ENCODE measurements at regions not wholly inside any gene's neighbourhood (a gene's known extent, or its start where the extent isn't known, plus 50 kb on each side); places are given as distances from the start of the nearest gene placed in this dataset.

DNA sequence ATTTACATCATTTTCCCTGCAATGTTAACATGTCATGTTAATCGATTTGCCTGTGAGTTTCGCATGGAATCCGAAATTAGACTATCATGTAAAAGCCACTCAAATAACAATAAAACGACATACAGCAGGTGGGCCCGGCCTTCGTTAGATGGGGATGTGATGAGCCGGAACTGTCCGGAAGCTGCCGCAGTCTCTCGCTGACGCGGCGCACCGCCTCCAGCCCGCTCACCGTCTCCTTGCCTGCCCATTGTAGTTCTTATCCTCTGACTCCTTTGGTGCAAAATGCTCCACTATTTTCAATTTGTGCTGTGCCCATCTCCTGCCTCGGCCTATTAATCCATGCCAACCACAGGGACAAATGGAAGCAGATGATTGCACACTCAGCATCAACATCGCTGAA lies 877.5 kb upstream of the TENM3 start:
- H2AFZ ChIP-seq (ENCODE audit: control insufficient read depth, low read depth, low read length), result no peak overlapping the region
- ATAC-seq (no peak), FAIRE-seq (no peak), DNase-seq (ENCODE audit: low read depth, low spot score) (no peak)
- no peaks in the 10 kb centered on the region for H3K4me1 ChIP-seq (ENCODE audit: control insufficient read depth, insufficient read depth, low read length)
- H3K79me2 ChIP-seq (ENCODE audit: control insufficient read depth, insufficient read depth, low read length), result no peaks in the 10 kb centered on the region
- H3K36me3 ChIP-seq (ENCODE audit: control insufficient read depth in 2 of 2, insufficient read depth in 2 of 2, low read length in 1 of 2), result no peaks in the 10 kb centered on the region
- H3K27me3 ChIP-seq (replicated peaks in 1 of 2; ENCODE audit: control insufficient read depth in 2 of 2, insufficient read depth in 2 of 2, low read length in 1 of 2), result no peaks in the 10 kb centered on the region
- no peak for TF ChIP-seq NR2F1 (conservative IDR thresholded peaks at IDR 0.05)
- TF ChIP-seq POU2F2 (IDR thresholded peaks at IDR 0.05; ENCODE audit: borderline replicate concordance, low read depth, low read length), result no peak
- TF ChIP-seq SKIL (IDR thresholded peaks at IDR 0.05; ENCODE audit: low read depth, poor library complexity, severe bottlenecking), result no peak
- no peak for TF ChIP-seq TBL1XR1 (IDR thresholded peaks at IDR 0.05; ENCODE audit: low read depth, low read length)
- no peak for TF ChIP-seq PRDM15 (CRISPR knock-in tag; IDR thresholded peaks at IDR 0.05)
- no peak for TF ChIP-seq TARDBP (IDR thresholded peaks at IDR 0.05; ENCODE audit: borderline replicate concordance)
- 68% methylated on average over 18 of the region's 18 CpGs for WGBS (ENCODE audit: insufficient coverage, insufficient replicate concordance, low lambda C conversion rate, missing lambda C conversion rate)
- no peak overlapping the region for H3K9ac ChIP-seq (ENCODE audit: control insufficient read depth, insufficient read depth, low read length)
- no peak overlapping the region for H3K27ac ChIP-seq (ENCODE audit: control insufficient read depth, insufficient read depth)
- ChIA-PET RAD21 (ENCODE audit: unreplicated experiment) (no interaction called here), POLR2A (no interaction called here), CTCF (no interaction called here), SMC1A (ENCODE audit: uncharacterized antibody, unreplicated experiment) (no interaction called here)
- no peaks in the 10 kb centered on the region for H3K9me3 ChIP-seq (replicated peaks; ENCODE audit: control insufficient read depth, insufficient read depth, low read length)
- intact Hi-C loops (cut with micrococcal nuclease; ENCODE audit: unreplicated experiment), result no loop called here
- H3K4me2 ChIP-seq (ENCODE audit: control insufficient read depth, insufficient read depth), result no peak overlapping the region
- BruUV-seq (replicated peaks), result no TSS peak
- no peak overlapping the region for H3K4me3 ChIP-seq
- in situ Hi-C loops (cut with MboI), result no loop called here
- H4K20me1 ChIP-seq (ENCODE audit: control insufficient read depth, insufficient read depth), result no peaks in the 10 kb centered on the region

Data from GM12878 (cell line).